GM10266 (cell line): ENCODE measurements at regions not wholly inside any gene's neighbourhood (a gene's known extent, or its start where the extent isn't known, plus 50 kb on each side); places are given as distances from the start of the nearest gene placed in this dataset.

Source experiments
- DNase-seq: peaks from one replicate; pipeline ENCODE4 v3.0.0; 2012; ENCODE audit errors: extremely low spot score
- CTCF ChIP-seq: IDR thresholded peaks from 2 replicates; pipeline ENCODE4 v1.5.1; 2012; ENCODE audit warnings: mild to moderate bottlenecking, low read depth; ENCODE audit not compliant: control insufficient read depth, insufficient read depth; ENCODE audit errors: missing control alignments

GRCh38 chr1:103220631-103221041 lies 112.3 kb upstream of the COL11A1 start:
- no peak for DNase-seq

GRCh38 chr1:103218821-103219220 lies 110.5 kb upstream of the COL11A1 start:
- no peak for DNase-seq
- no peak for TF ChIP-seq CTCF

More at GRCh38 chr1:103220631-103221041, 112.3 kb upstream of the COL11A1 start:
- no peak for TF ChIP-seq CTCF

GRCh38 chr1:103218369-103218768 lies 110.0 kb upstream of the COL11A1 start:
- no peak for TF ChIP-seq CTCF
- DNase-seq: no peak

GRCh38 chr1:103211073-103211472 lies 102.8 kb upstream of the COL11A1 start:
- DNase-seq: no peak
- TF ChIP-seq CTCF: no peak

GRCh38 chr1:103208844-103209243 lies 100.5 kb upstream of the COL11A1 start:
- TF ChIP-seq CTCF: no peak
- DNase-seq: no peak

- DNase-seq: no peak
- TF ChIP-seq CTCF: no peak
These were observed 90.7 kb upstream of the COL11A1 start for GRCh38 chr1:103199001-103199400.

- DNase-seq: no peak
- no peak for TF ChIP-seq CTCF
These were observed 89.8 kb upstream of the COL11A1 start for GRCh38 chr1:103198076-103198475.

GRCh38 chr1:103197216-103197615 lies 88.9 kb upstream of the COL11A1 start:
- DNase-seq: no peak
- no peak for TF ChIP-seq CTCF
